ENCODE measurements at regions not wholly inside any gene's neighbourhood (a gene's known extent, or its start where the extent isn't known, plus 50 kb on each side); places are given as distances from the start of the nearest gene placed in this dataset.

DNA sequence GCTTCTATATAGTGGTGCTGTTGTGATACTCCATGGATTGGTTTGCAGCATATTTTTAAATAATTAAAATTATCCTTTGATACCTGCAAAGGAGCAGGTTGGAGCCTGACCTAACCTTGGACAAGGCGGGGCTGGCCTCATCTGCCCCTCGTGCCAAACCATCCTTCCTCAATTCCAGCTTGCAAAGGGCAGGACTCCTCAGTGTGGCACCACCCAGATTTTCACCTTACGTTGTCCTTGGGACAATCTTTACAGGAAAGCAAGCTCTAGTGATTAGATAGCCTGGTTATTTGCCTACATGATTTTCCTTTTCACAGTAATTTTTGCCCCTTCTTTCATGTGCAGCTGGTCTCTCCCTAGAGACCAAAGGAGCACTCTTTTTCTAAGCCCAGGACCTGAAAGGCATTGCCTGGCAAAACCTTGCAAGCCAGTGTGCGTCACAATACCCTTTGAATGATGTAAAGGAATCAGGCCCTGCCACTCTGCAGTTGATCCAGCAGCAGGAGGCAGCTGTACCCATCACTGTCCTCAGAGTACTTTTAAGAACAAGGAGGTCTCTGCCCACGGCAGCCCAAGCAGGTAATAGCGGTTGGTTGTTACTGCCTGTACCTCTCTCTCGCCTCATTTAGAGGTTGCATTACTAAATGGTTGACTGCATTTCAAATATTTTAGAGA is 99.4 kb downstream of the ADSS2 start:
- TF ChIP-seq, protein P1, sequence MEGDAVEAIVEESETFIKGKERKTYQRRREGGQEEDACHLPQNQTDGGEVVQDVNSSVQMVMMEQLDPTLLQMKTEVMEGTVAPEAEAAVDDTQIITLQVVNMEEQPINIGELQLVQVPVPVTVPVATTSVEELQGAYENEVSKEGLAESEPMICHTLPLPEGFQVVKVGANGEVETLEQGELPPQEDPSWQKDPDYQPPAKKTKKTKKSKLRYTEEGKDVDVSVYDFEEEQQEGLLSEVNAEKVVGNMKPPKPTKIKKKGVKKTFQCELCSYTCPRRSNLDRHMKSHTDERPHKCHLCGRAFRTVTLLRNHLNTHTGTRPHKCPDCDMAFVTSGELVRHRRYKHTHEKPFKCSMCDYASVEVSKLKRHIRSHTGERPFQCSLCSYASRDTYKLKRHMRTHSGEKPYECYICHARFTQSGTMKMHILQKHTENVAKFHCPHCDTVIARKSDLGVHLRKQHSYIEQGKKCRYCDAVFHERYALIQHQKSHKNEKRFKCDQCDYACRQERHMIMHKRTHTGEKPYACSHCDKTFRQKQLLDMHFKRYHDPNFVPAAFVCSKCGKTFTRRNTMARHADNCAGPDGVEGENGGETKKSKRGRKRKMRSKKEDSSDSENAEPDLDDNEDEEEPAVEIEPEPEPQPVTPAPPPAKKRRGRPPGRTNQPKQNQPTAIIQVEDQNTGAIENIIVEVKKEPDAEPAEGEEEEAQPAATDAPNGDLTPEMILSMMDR (IDR thresholded peaks at IDR 0.05; ENCODE audit: insufficient read depth, low read depth, low read length, missing control alignments): no peak
- H3K4me3 ChIP-seq (ENCODE audit: low read length): no peak overlapping the region
- DNase-seq (ENCODE audit: low read depth): no peak

DNA sequence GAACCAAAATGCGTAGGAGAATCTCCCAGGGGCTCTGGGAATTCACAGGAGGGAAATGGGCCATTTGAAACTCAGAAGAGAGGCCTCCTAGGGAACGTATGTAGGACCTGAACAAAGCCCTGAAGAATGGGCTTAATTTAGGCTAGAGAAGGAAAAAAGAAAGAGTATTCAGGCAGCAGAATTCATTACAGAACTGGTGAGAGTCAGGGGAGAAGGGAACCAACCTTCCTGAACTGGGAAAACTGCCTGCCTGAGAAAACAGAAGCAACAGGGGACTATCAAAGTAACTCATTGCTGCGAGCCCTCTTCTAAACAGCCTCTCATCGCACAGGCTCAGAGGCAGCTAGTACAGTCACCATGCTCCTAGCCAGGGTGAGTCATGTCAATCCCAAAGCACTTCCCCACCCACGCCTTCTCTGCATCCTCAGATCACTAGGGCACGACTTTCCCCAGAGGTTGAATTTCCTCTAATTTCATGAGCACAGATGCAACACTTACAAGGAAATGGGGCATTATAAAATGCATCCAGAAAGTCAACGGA is 98.1 kb downstream of the ADSS2 start:
- H3K4me3 ChIP-seq (ENCODE audit: low read length): no peak overlapping the region
- TF ChIP-seq, protein P1 (IDR thresholded peaks at IDR 0.05; ENCODE audit: insufficient read depth, low read depth, low read length, missing control alignments): no peak
- peak; percentile 96 for DNase-seq (ENCODE audit: low read depth)

DNA sequence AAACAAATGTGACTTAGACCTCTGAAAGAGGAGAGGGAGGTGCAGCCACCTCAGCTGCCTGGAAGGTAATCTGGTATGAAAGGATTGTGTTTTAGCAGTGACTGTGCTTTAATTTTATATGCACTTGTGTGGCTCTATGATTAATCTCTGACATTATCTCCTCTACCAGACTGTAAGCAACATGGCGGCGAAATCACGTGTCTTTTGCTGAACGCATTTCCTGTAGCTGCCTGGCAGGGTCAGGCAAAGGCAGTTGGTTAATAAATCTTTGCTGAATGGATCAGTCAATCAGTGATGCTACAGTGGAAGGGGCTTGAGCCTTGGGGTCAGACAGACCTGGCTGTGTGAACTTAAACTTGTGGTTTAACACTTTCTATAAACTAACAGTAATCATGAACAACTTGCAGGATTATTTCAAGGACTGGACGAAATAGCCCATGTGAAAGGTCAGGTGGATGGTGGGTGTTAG is 96.9 kb downstream of the ADSS2 start:
- TF ChIP-seq, protein P1 (IDR thresholded peaks at IDR 0.05; ENCODE audit: insufficient read depth, low read depth, low read length, missing control alignments): no peak
- no peak for DNase-seq (ENCODE audit: low read depth)
- H3K4me3 ChIP-seq (ENCODE audit: low read length): no peak overlapping the region

DNA sequence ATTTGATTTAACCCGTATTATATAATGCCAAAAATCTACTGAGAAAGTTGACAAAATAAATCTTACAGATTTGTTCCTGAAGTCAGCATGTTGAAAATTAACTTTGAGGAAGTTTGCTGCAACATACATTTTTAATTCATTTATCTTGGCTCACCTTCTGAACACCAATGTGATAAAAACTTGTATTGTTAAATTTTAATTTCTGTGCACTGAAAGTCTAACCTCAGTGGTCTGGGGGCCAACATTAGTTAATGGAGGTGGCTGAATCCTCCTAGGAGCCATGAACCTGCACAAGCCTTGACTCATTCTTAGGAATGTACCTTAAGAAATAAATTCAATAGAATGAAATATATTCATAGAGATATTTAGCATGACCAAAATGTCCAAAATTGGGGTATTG is 95.3 kb downstream of the ADSS2 start:
- H3K4me3 ChIP-seq (ENCODE audit: low read length): no peak overlapping the region
- DNase-seq (ENCODE audit: low read depth): no peak
- TF ChIP-seq, protein P1 (IDR thresholded peaks at IDR 0.05; ENCODE audit: insufficient read depth, low read depth, low read length, missing control alignments): no peak

Measured in epithelial cell of esophagus (primary cell).